ENCODE measurements at regions not wholly inside any gene's neighbourhood (a gene's known extent, or its start where the extent isn't known, plus 50 kb on each side); places are given as distances from the start of the nearest gene placed in this dataset.

DNA sequence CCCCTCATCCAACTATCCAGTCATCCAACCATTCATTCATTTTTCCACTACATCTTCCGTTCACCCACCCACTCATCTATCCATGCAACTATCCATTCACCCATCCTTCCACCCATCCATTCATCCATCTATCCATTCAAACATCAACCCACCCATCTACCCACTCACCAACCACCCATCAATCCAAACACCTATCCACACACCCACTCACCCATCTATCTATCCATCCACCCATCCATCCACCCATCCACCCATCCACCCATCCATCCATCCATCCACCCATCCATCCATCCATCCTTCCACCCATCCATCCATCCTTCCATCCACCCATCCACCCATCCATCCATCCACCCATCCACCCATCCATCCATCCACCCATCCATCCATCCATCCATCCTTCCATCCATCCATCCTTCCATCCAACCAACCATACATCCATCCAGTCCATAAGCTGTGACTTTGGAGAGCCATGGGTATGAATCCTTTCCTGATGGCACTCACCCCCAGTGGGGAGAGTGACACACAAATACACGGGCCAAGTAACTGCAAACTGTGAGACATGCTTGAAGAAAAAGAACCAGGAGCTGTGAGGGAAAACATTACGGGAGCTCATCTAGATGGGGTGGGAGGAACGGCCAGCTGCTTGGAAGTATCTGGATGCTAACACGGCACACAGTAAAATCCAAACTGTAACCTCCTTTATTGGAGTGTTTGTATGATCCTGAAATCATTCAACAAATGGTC lies 100.0 kb upstream of the TNRC6C start:
- no peaks in the 10 kb centered on the region for H3K9me1 ChIP-seq (ENCODE audit: control insufficient read depth, insufficient read depth, low read length)
- peaks cover 0 to 2% of the 10 kb centered on the region in 2 experiments; a peak in 2 of 5 replicates for H3K4me1 ChIP-seq (replicated peaks in 1 of 2; ENCODE audit: control insufficient read depth in 2 of 2, insufficient read depth in 2 of 2, low read length in 2 of 2)
- DNase-seq (ENCODE audit: extremely low read depth in 1 of 4, low spot score in 3 of 4): no peak
- no peak overlapping the region for H2AFZ ChIP-seq (ENCODE audit: low read depth, low read length)
- 3% methylated on average over 5 of the region's 5 CpGs for WGBS (ENCODE audit: insufficient coverage, low coverage, missing lambda C conversion rate)
- no peaks in the 10 kb centered on the region; the same call in 1 of the 2 replicates for H4K20me1 ChIP-seq (replicated peaks; ENCODE audit: control insufficient read depth, insufficient read depth, low read length)
- H3K4me2 ChIP-seq (ENCODE audit: insufficient read depth, low read length): no peak overlapping the region
- peaks cover 18 to 52% of the 10 kb centered on the region in 2 experiments; a peak in 4 of 5 replicates for H3K27me3 ChIP-seq (ENCODE audit: control insufficient read depth in 2 of 2, insufficient read depth in 2 of 2, low read length in 2 of 2)
- H3K79me2 ChIP-seq (ENCODE audit: control insufficient read depth, insufficient read depth, low read length): no peaks in the 10 kb centered on the region
- no peak for ATAC-seq
- no peak for FAIRE-seq
- POLR2A ChIA-PET: interaction anchor here (0.9 kb wide), 1 partner anchor 17 kb away, joined by 5 read pairs; no protein-coding TSS in a partner anchor
- H3K4me3 ChIP-seq: no peak overlapping the region
- BruUV-seq (replicated peaks): no TSS peak
- H3K36me3 ChIP-seq (ENCODE audit: control insufficient read depth, insufficient read depth, low read length): no peaks in the 10 kb centered on the region
- intact Hi-C loops (cut with micrococcal nuclease) (no loop called here), in situ Hi-C loops (cut with MboI) (no loop called here)
- no peak overlapping the region for H3K27ac ChIP-seq (ENCODE audit: extremely low read depth, low read depth, low read length)
- H3K9ac ChIP-seq (ENCODE audit: insufficient read depth in 1 of 2, low read depth in 2 of 2, low read length in 2 of 2): no peak overlapping the region
- H3K9me3 ChIP-seq (replicated peaks; ENCODE audit: control insufficient read depth, insufficient read depth, low read depth, low read length): no peaks in the 10 kb centered on the region
- CTCF ChIA-PET (ENCODE audit: low intra/inter-chr PET ratio): no interaction called here
- TF ChIP-seq, protein P1, sequence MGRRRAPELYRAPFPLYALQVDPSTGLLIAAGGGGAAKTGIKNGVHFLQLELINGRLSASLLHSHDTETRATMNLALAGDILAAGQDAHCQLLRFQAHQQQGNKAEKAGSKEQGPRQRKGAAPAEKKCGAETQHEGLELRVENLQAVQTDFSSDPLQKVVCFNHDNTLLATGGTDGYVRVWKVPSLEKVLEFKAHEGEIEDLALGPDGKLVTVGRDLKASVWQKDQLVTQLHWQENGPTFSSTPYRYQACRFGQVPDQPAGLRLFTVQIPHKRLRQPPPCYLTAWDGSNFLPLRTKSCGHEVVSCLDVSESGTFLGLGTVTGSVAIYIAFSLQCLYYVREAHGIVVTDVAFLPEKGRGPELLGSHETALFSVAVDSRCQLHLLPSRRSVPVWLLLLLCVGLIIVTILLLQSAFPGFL (CRISPR knock-in tag; IDR thresholded peaks at IDR 0.05): no peak
- TF ChIP-seq ILK (tag; IDR thresholded peaks at IDR 0.05; ENCODE audit: borderline replicate concordance, low read depth): no peak
- no peak for TF ChIP-seq CCNT2 (IDR thresholded peaks at IDR 0.05; ENCODE audit: borderline replicate concordance, extremely low read depth, insufficient read length, low read depth, low read length)
- no peak for TF ChIP-seq ATF1 (CRISPR knock-in tag; IDR thresholded peaks at IDR 0.05)
- TF ChIP-seq ATF1 (tag; IDR thresholded peaks at IDR 0.05): no peak
- no peak for TF ChIP-seq HNRNPH1 (optimal IDR thresholded peaks at IDR 0.05; ENCODE audit: low read depth, low read length)
- no peak for TF ChIP-seq ZBTB26 (CRISPR knock-in tag; IDR thresholded peaks at IDR 0.05)
- no peak for TF ChIP-seq HNRNPL (IDR thresholded peaks at IDR 0.05; ENCODE audit: low read depth, low read length)
- TF ChIP-seq CHCHD3 (CRISPR knock-in tag; IDR thresholded peaks at IDR 0.05): no peak
- no peak for TF ChIP-seq KAT2B (IDR thresholded peaks at IDR 0.05; ENCODE audit: low read depth, low read length)
- TF ChIP-seq MAFK (IDR thresholded peaks at IDR 0.05; ENCODE audit: low read length): no peak
- no peak for TF ChIP-seq ZNF79 (CRISPR knock-in tag; IDR thresholded peaks at IDR 0.05; ENCODE audit: low read depth)
- no peak for TF ChIP-seq SETDB1 (IDR thresholded peaks at IDR 0.05; ENCODE audit: low read length)
- TF ChIP-seq CEBPG (CRISPR knock-in tag; IDR thresholded peaks at IDR 0.05): no peak
- TF ChIP-seq CEBPG (tag; conservative IDR thresholded peaks at IDR 0.05 in 1 of 2, IDR thresholded peaks at IDR 0.05 in 1 of 2): no peak
- TF ChIP-seq HNRNPLL (IDR thresholded peaks at IDR 0.05; ENCODE audit: low read depth, low read length, poor library complexity, severe bottlenecking): no peak
- no peak for TF ChIP-seq DMBX1 (CRISPR knock-in tag; IDR thresholded peaks at IDR 0.05; ENCODE audit: borderline replicate concordance)
- TF ChIP-seq GTF2A2 (tag; IDR thresholded peaks at IDR 0.05): no peak
- no peak for TF ChIP-seq KAT8 (IDR thresholded peaks at IDR 0.05; ENCODE audit: low read depth)
- no peak for TF ChIP-seq TCF7 (IDR thresholded peaks at IDR 0.05; ENCODE audit: borderline replicate concordance)
